Fibroblast of lung (primary cell): ENCODE measurements at regions not wholly inside any gene's neighbourhood (a gene's known extent, or its start where the extent isn't known, plus 50 kb on each side); places are given as distances from the start of the nearest gene placed in this dataset.

Experiments used
- DNase-seq, 2 donors: peaks; one replicate each; pipeline versions ENCODE4 v3.0.0 to v3.0.0-alpha.2; 2010; ENCODE audit warnings: low read depth in 2 of 2
- H2AFZ ChIP-seq: 2 replicates; pipeline ENCODE4 v1.5.1; 2012; ENCODE audit warnings: low read length, control low read depth, inconsistent platforms
- H3K27ac ChIP-seq: 2 replicates; pipeline ENCODE4 v1.5.1; 2011; ENCODE audit warnings: low read length, control low read depth; ENCODE audit not compliant: insufficient read depth
- H3K27me3 ChIP-seq: 2 replicates; pipeline ENCODE4 v1.5.1; 2011; ENCODE audit warnings: mild to moderate bottlenecking, low read length; ENCODE audit not compliant: control insufficient read depth, insufficient read depth
- H3K36me3 ChIP-seq: 2 replicates; pipeline ENCODE4 v1.5.1; 2011; ENCODE audit warnings: low read length; ENCODE audit not compliant: control insufficient read depth, insufficient read depth
- H3K4me1 ChIP-seq: 2 replicates; pipeline ENCODE4 v1.5.1; 2011; ENCODE audit warnings: low read length; ENCODE audit not compliant: control insufficient read depth, insufficient read depth; ENCODE audit errors: extremely low read depth
- H3K4me2 ChIP-seq: 2 replicates; pipeline ENCODE4 v1.5.1; 2011; ENCODE audit warnings: low read length, control low read depth; ENCODE audit not compliant: insufficient read depth; ENCODE audit errors: extremely low read depth
- H3K4me3 ChIP-seq, 4 experiments: fragments of 200-600 bp in 1 of 4; sonication (generic) in 1 of 4; replicated peaks in 1 of 4; 2 replicates each; pipeline ENCODE4 v1.5.1; 2011 to 2016; ENCODE audit warnings: low read length in 4 of 4, low read depth in 3 of 4, mild to moderate bottlenecking in 3 of 4, control low read depth in 2 of 4, inconsistent platforms in 1 of 4, mixed read lengths in 1 of 4; ENCODE audit not compliant: insufficient read depth in 1 of 4; ENCODE audit errors: control extremely low read depth in 1 of 4
- H3K79me2 ChIP-seq: 2 replicates; pipeline ENCODE4 v1.5.1; 2012; ENCODE audit warnings: mild to moderate bottlenecking, low read length, inconsistent platforms; ENCODE audit not compliant: control insufficient read depth, insufficient read depth
- H3K9ac ChIP-seq: 2 replicates; pipeline ENCODE4 v1.5.1; 2011; ENCODE audit warnings: mild to moderate bottlenecking, low read length, control low read depth; ENCODE audit not compliant: insufficient read depth
- H3K9me3 ChIP-seq: 2 replicates; pipeline ENCODE4 v1.5.1; 2012; ENCODE audit warnings: low read depth, low read length; ENCODE audit not compliant: control insufficient read depth, insufficient read depth
- H4K20me1 ChIP-seq: 2 replicates; pipeline ENCODE4 v1.5.1; 2011; ENCODE audit warnings: low read length; ENCODE audit not compliant: control insufficient read depth, insufficient read depth; ENCODE audit errors: extremely low read depth
- CTCF ChIP-seq, 2 donors: IDR thresholded peaks in 1 of 2; conservative IDR thresholded peaks in 1 of 2; 1 replicate in 1 of 2; 2 replicates in 1 of 2; pipeline ENCODE4 v1.5.1; 2011 to 2012; ENCODE audit warnings: low read length in 2 of 2, control low read depth in 1 of 2, inconsistent platforms in 1 of 2, low read depth in 1 of 2, mild to moderate bottlenecking in 1 of 2
- EZH2 ChIP-seq: IDR thresholded peaks from 2 replicates; pipeline ENCODE4 v1.5.1; 2012; ENCODE audit warnings: low read length, control low read depth, mild to moderate bottlenecking; ENCODE audit errors: missing control alignments

- Histone ChIP-seq H4K20me1 (no peaks in the 10 kb centered on the region), H3K79me2 (no peaks in the 10 kb centered on the region), H3K27ac (no peak overlapping the region), H3K27me3 (no peaks in the 10 kb centered on the region), H2AFZ (no peak overlapping the region), H3K36me3 (no peaks in the 10 kb centered on the region), H3K4me2 (no peak overlapping the region), H3K9me3 (no peaks in the 10 kb centered on the region), H3K4me3 (no peak overlapping the region), H3K9ac (no peak overlapping the region), H3K4me1 (no peaks in the 10 kb centered on the region)
- TF ChIP-seq CTCF (conservative IDR thresholded peaks at IDR 0.05 in 1 of 2, IDR thresholded peaks at IDR 0.05 in 1 of 2; ENCODE audit: low read depth in 1 of 2, low read length in 2 of 2) (no peak), EZH2 (no peak)
- no peak for DNase-seq
Observed at GRCh38 chr20:48238781-48239180, 453.5 kb upstream of the SULF2 start.

- H2AFZ ChIP-seq: no peak overlapping the region
- no peaks in the 10 kb centered on the region for H4K20me1 ChIP-seq
- TF ChIP-seq EZH2 (no peak), CTCF (conservative IDR thresholded peaks at IDR 0.05 in 1 of 2, IDR thresholded peaks at IDR 0.05 in 1 of 2; ENCODE audit: low read depth in 1 of 2, low read length in 2 of 2) (no peak)
- peak; percentile 5 to 95 for DNase-seq
- H3K79me2 ChIP-seq: no peaks in the 10 kb centered on the region
- no peaks in the 10 kb centered on the region for H3K36me3 ChIP-seq
- no peak overlapping the region for H3K4me2 ChIP-seq
- no peak overlapping the region for H3K27ac ChIP-seq
- H3K27me3 ChIP-seq: no peaks in the 10 kb centered on the region
- no peak overlapping the region for H3K9ac ChIP-seq
- no peaks in the 10 kb centered on the region for H3K9me3 ChIP-seq
- no peak overlapping the region for H3K4me3 ChIP-seq
- H3K4me1 ChIP-seq: no peaks in the 10 kb centered on the region
Observed at GRCh38 chr20:48238326-48238725, 453.0 kb upstream of the SULF2 start.

- Histone ChIP-seq H3K9ac (no peak overlapping the region), H3K27me3 (no peaks in the 10 kb centered on the region), H3K79me2 (no peaks in the 10 kb centered on the region), H3K36me3 (no peaks in the 10 kb centered on the region), H3K4me2 (no peak overlapping the region), H4K20me1 (no peaks in the 10 kb centered on the region), H3K4me3 (no peak overlapping the region), H2AFZ (no peak overlapping the region), H3K27ac (no peak overlapping the region), H3K4me1 (no peaks in the 10 kb centered on the region), H3K9me3 (no peaks in the 10 kb centered on the region)
- TF ChIP-seq EZH2: no peak
- no peak for TF ChIP-seq CTCF (conservative IDR thresholded peaks at IDR 0.05 in 1 of 2, IDR thresholded peaks at IDR 0.05 in 1 of 2; ENCODE audit: low read depth in 1 of 2, low read length in 2 of 2)
- DNase-seq: no peak
Observed at GRCh38 chr20:48236000-48236970, 451.0 kb upstream of the SULF2 start.
